HepG2 (cell line): ENCODE measurements at regions not wholly inside any gene's neighbourhood (a gene's known extent, or its start where the extent isn't known, plus 50 kb on each side); places are given as distances from the start of the nearest gene placed in this dataset.

Experiments
- ARID5B ChIP-seq: IDR thresholded peaks from 2 replicates; pipeline ENCODE4 v1.4.0; 2020; ENCODE audit warnings: mild to moderate bottlenecking, missing genetic modification reagents
- ATF2 ChIP-seq: sonication (generic); formaldehyde crosslinking; IDR thresholded peaks from 2 replicates; pipeline ENCODE4 v1.4.0; 2020; ENCODE audit warnings: missing genetic modification reagents
- EEA1 ChIP-seq: sonication (generic); formaldehyde crosslinking; IDR thresholded peaks from 2 replicates; pipeline ENCODE4 v1.5.1; 2020; ENCODE audit warnings: mild to moderate bottlenecking, missing genetic modification reagents, borderline replicate concordance
- ELF3 ChIP-seq: IDR thresholded peaks from 2 replicates; pipeline ENCODE4 v1.6.1; 2016; ENCODE audit warnings: missing genetic modification reagents, missing compliant biosample characterization
- FOSL1 ChIP-seq: sonication (generic); formaldehyde crosslinking; IDR thresholded peaks from 2 replicates; pipeline ENCODE4 v1.9.0; 2021; ENCODE audit warnings: missing genetic modification reagents, borderline replicate concordance
- GATAD2A ChIP-seq: IDR thresholded peaks from 2 replicates; pipeline ENCODE4 v1.6.1; 2016
- JUND ChIP-seq: sonication (generic); formaldehyde crosslinking; IDR thresholded peaks from 2 replicates; pipeline ENCODE4 v1.8.0; 2022; ENCODE audit warnings: mild to moderate bottlenecking, missing genetic modification reagents
- ONECUT2 ChIP-seq: sonication (generic); formaldehyde crosslinking; IDR thresholded peaks from 2 replicates; pipeline ENCODE4 v1.4.0; 2020; ENCODE audit warnings: missing genetic modification reagents
- RARA ChIP-seq: IDR thresholded peaks from 2 replicates; pipeline ENCODE4 v1.6.1; 2016; ENCODE audit warnings: missing genetic modification reagents, missing compliant biosample characterization
- TARDBP ChIP-seq: sonication (generic); formaldehyde crosslinking; IDR thresholded peaks from 2 replicates; pipeline ENCODE4 v1.8.0; 2022; ENCODE audit warnings: mild to moderate bottlenecking, missing genetic modification reagents
- TEAD3 ChIP-seq: optimal IDR thresholded peaks from 2 replicates; pipeline ENCODE3; 2016; ENCODE audit warnings: borderline replicate concordance
- ZBTB42 ChIP-seq: sonication (generic); formaldehyde crosslinking; IDR thresholded peaks from 2 replicates; pipeline ENCODE4 v1.5.0; 2020; ENCODE audit warnings: mild to moderate bottlenecking, missing genetic modification reagents
- ZFP36L1 ChIP-seq: sonication (generic); formaldehyde crosslinking; IDR thresholded peaks from 2 replicates; pipeline ENCODE4 v1.8.0; 2022; ENCODE audit warnings: mild to moderate bottlenecking, missing genetic modification reagents, moderate library complexity
- ZNF264 ChIP-seq: sonication (generic); formaldehyde crosslinking; IDR thresholded peaks from 2 replicates; pipeline ENCODE4 v1.4.0; 2020; ENCODE audit warnings: missing genetic modification reagents
- ZNF644 ChIP-seq: IDR thresholded peaks from 2 replicates; pipeline ENCODE4 v1.6.1; 2016; ENCODE audit warnings: low read depth
- ZNF678 ChIP-seq: sonication (generic); formaldehyde crosslinking; IDR thresholded peaks from 2 replicates; pipeline ENCODE4 v1.4.0; 2020; ENCODE audit warnings: mild to moderate bottlenecking, missing genetic modification reagents
- ZSCAN9 ChIP-seq: IDR thresholded peaks from 2 replicates; pipeline ENCODE4 v1.6.1; 2016; ENCODE audit warnings: borderline replicate concordance
- TF ChIP-seq, protein P1 (sequence below): sonication (generic); formaldehyde crosslinking; IDR thresholded peaks from 2 replicates; pipeline ENCODE4 v1.4.0; 2020; ENCODE audit warnings: mild to moderate bottlenecking, missing genetic modification reagents
- TF ChIP-seq, protein P2 (sequence below): sonication (generic); formaldehyde crosslinking; IDR thresholded peaks from 2 replicates; pipeline ENCODE4 v1.4.0; 2020; ENCODE audit warnings: mild to moderate bottlenecking, missing genetic modification reagents, borderline replicate concordance

DNA sequence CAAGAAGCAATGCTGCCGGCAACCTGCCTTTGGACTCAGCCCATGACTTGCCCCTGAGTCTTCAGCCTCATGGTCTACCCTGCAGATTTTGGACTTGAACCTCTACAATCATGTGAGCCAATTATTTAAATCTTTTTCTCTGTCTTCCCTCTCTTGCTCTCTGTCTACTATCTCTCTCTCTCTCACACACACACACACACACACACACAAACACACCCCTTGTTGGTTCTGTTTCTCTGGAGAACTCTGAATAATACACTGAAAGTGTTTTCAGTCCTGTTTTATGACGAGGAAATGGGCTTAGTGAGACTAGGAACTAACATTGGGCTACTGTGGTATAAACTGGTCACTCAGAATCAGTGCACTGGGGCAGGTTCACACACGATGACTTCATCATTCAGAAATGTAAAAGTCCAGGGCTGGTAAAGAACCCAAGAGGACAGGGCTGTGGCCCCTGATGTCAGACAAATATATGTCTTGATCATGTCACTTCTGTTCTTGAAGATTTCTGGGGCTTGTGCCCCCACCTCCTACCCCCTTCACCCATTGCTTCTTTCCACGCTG lies 266.1 kb upstream of the SIX2 start (continued):
- TF ChIP-seq GATAD2A (CRISPR knock-in tag): peak; percentile 39
- TF ChIP-seq JUND (CRISPR knock-in tag): peak; percentile 95
- TF ChIP-seq ZFP36L1 (CRISPR knock-in tag): 0 out of 2 replicates have a peak, but pooled peaks have one; percentile 53
- TF ChIP-seq ZNF644 (CRISPR knock-in tag): peak; percentile 33; the same call in 1 of the 2 replicates
- TF ChIP-seq ZNF678 (CRISPR knock-in tag): no peak
- peak; percentile 48; the same call in 1 of the 2 replicates for TF ChIP-seq FOSL1
- no peak for TF ChIP-seq ONECUT2 (CRISPR knock-in tag)
- TF ChIP-seq TEAD3 (CRISPR knock-in tag): peak; percentile 76
- TF ChIP-seq, protein P1, sequence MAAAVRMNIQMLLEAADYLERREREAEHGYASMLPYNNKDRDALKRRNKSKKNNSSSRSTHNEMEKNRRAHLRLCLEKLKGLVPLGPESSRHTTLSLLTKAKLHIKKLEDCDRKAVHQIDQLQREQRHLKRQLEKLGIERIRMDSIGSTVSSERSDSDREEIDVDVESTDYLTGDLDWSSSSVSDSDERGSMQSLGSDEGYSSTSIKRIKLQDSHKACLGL (CRISPR knock-in tag): no peak
- TF ChIP-seq RARA (CRISPR knock-in tag): peak; percentile 26; the same call in 1 of the 2 replicates
- TF ChIP-seq ARID5B (CRISPR knock-in tag): 0 out of 2 replicates have a peak, but pooled peaks have one; percentile 31
- TF ChIP-seq TARDBP (CRISPR knock-in tag): peak; percentile 38; the same call in 1 of the 2 replicates
- TF ChIP-seq ZBTB42 (CRISPR knock-in tag): no peak
- TF ChIP-seq ELF3 (CRISPR knock-in tag): peak; percentile 28; the same call in 1 of the 2 replicates
- TF ChIP-seq ZNF264 (CRISPR knock-in tag): 0 out of 2 replicates have a peak, but pooled peaks have one; percentile 44
- TF ChIP-seq ZSCAN9 (CRISPR knock-in tag): no peak
- TF ChIP-seq EEA1: no peak
- TF ChIP-seq, protein P2, sequence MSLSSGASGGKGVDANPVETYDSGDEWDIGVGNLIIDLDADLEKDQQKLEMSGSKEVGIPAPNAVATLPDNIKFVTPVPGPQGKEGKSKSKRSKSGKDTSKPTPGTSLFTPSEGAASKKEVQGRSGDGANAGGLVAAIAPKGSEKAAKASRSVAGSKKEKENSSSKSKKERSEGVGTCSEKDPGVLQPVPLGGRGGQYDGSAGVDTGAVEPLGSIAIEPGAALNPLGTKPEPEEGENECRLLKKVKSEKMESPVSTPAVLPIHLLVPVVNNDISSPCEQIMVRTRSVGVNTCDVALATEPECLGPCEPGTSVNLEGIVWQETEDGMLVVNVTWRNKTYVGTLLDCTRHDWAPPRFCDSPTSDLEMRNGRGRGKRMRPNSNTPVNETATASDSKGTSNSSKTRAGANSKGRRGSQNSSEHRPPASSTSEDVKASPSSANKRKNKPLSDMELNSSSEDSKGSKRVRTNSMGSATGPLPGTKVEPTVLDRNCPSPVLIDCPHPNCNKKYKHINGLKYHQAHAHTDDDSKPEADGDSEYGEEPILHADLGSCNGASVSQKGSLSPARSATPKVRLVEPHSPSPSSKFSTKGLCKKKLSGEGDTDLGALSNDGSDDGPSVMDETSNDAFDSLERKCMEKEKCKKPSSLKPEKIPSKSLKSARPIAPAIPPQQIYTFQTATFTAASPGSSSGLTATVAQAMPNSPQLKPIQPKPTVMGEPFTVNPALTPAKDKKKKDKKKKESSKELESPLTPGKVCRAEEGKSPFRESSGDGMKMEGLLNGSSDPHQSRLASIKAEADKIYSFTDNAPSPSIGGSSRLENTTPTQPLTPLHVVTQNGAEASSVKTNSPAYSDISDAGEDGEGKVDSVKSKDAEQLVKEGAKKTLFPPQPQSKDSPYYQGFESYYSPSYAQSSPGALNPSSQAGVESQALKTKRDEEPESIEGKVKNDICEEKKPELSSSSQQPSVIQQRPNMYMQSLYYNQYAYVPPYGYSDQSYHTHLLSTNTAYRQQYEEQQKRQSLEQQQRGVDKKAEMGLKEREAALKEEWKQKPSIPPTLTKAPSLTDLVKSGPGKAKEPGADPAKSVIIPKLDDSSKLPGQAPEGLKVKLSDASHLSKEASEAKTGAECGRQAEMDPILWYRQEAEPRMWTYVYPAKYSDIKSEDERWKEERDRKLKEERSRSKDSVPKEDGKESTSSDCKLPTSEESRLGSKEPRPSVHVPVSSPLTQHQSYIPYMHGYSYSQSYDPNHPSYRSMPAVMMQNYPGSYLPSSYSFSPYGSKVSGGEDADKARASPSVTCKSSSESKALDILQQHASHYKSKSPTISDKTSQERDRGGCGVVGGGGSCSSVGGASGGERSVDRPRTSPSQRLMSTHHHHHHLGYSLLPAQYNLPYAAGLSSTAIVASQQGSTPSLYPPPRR: peak; percentile 55; the same call in 1 of the 2 replicates
- peak; percentile 92 for TF ChIP-seq ATF2 (CRISPR knock-in tag)
